H1 (cell line): ENCODE measurements at regions not wholly inside any gene's neighbourhood (a gene's known extent, or its start where the extent isn't known, plus 50 kb on each side); places are given as distances from the start of the nearest gene placed in this dataset.
A peak's percentile ranks its signal among the peaks of the same experiment; 100 is the strongest.

Experiments
- CTCF ChIA-PET: fragments of 300-600 bp; sonication (Branson Sonifier 250); formaldehyde crosslinking; loops from one replicate; lab custom pipeline; 2021; ENCODE audit not compliant: partially characterized antibody; lab: Charles Lee
- POLR2A ChIA-PET: fragments of 300-600 bp; sonication (Branson Sonifier 250); formaldehyde crosslinking; loops from one replicate; lab custom pipeline; 2021; ENCODE audit warnings: inconsistent platforms; ENCODE audit not compliant: partially characterized antibody; lab: Charles Lee
- DNase-seq, 2 experiments: peaks; one replicate each; pipeline versions ENCODE4 v3.0.0 to v3.0.0-alpha.2; 2010 to 2022; ENCODE audit warnings: low spot score in 2 of 2, low read depth in 1 of 2, mixed read lengths in 1 of 2
- FAIRE-seq: peaks from 2 replicates; lab custom pipeline; 2011; peaks lifted over from hg19 to GRCh38; lab: Jason Lieb, UNC
- H2AFZ ChIP-seq: 2 replicates; pipeline ENCODE4 v1.8.1; 2012; ENCODE audit warnings: low read length, inconsistent platforms
- H2AK5ac ChIP-seq: 2 replicates; pipeline ENCODE4 v1.6.1; 2013; ENCODE audit warnings: low read depth, low read length
- H2BK120ac ChIP-seq: replicated peaks from 2 replicates; pipeline ENCODE3; 2013; ENCODE audit warnings: low read depth, low read length, inconsistent platforms
- H2BK12ac ChIP-seq: 2 replicates; pipeline ENCODE4 v1.6.1; 2013; ENCODE audit warnings: low read depth, low read length
- H2BK15ac ChIP-seq: 2 replicates; pipeline ENCODE4 v1.6.1; 2013; ENCODE audit warnings: low read length
- H2BK20ac ChIP-seq: 2 replicates; pipeline ENCODE4 v1.6.1; 2013; ENCODE audit warnings: low read length
- H2BK5ac ChIP-seq: 2 replicates; pipeline ENCODE4 v1.6.1; 2013; ENCODE audit warnings: low read depth, low read length
- H3K14ac ChIP-seq: 2 replicates; pipeline ENCODE4 v1.6.1; 2013; ENCODE audit warnings: inconsistent platforms; ENCODE audit not compliant: insufficient read length
- H3K18ac ChIP-seq: 2 replicates; pipeline ENCODE4 v1.6.1; 2013; ENCODE audit warnings: low read length; ENCODE audit errors: extremely low read depth
- H3K23ac ChIP-seq: 2 replicates; pipeline ENCODE4 v1.6.1; 2013; ENCODE audit warnings: inconsistent platforms; ENCODE audit not compliant: insufficient read length
- H3K23me2 ChIP-seq: 2 replicates; pipeline ENCODE4 v1.6.1; 2013; ENCODE audit warnings: low read depth, low read length
- H3K27ac ChIP-seq: 2 replicates; pipeline ENCODE4 v1.6.1; 2011; ENCODE audit warnings: low read depth, low read length, inconsistent platforms
- H3K27me3 ChIP-seq, 4 experiments: replicated peaks in 1 of 4; 1 replicate in 1 of 4; 2 replicates in 3 of 4; pipeline versions ENCODE4 v1.6.1 to v1.8.1; 2011 to 2013; ENCODE audit warnings: low read length in 3 of 4, mild to moderate bottlenecking in 3 of 4, inconsistent platforms in 2 of 4, mixed read lengths in 2 of 4, moderate library complexity in 1 of 4; ENCODE audit not compliant: control insufficient read depth in 3 of 4, insufficient read depth in 3 of 4; ENCODE audit errors: extremely low read depth in 1 of 4
- H3K36me3 ChIP-seq, 4 experiments: 2 replicates each; pipeline versions ENCODE4 v1.6.1 to v1.8.1; 2011 to 2013; ENCODE audit warnings: mild to moderate bottlenecking in 4 of 4, low read length in 3 of 4, moderate library complexity in 2 of 4, control low read depth in 1 of 4, inconsistent platforms in 1 of 4; ENCODE audit not compliant: insufficient read depth in 4 of 4, control insufficient read depth in 2 of 4
- H3K4ac ChIP-seq: replicated peaks from 2 replicates; pipeline ENCODE3; 2013; ENCODE audit warnings: low read length, low read depth, mixed read lengths, inconsistent platforms; ENCODE audit not compliant: insufficient read length
- H3K4me1 ChIP-seq, 4 experiments: replicated peaks in 1 of 4; 1 replicate in 1 of 4; 2 replicates in 3 of 4; pipeline versions ENCODE4 v1.6.1 to v1.8.1; 2011 to 2013; ENCODE audit warnings: low read length in 3 of 4, inconsistent platforms in 2 of 4, mixed read lengths in 1 of 4; ENCODE audit not compliant: insufficient read depth in 4 of 4, control insufficient read depth in 3 of 4
- H3K4me2 ChIP-seq, 2 experiments: 2 replicates each; pipeline versions ENCODE4 v1.6.1 to v1.8.1; 2011 to 2013; ENCODE audit warnings: low read depth in 2 of 2, low read length in 2 of 2, control low read depth in 1 of 2, inconsistent platforms in 1 of 2, mild to moderate bottlenecking in 1 of 2; ENCODE audit not compliant: insufficient read depth in 1 of 2
- H3K4me3 ChIP-seq, 4 experiments: fragments of 200-600, 300-600 bp in 1 of 4; sonication (generic), shearing (Covaris generic), sonication (Bioruptor Twin) in 1 of 4; 2 replicates each; pipeline versions ENCODE4 v1.5.1 to v1.8.1; 2011 to 2016; ENCODE audit warnings: low read length in 4 of 4, low read depth in 3 of 4, control low read depth in 2 of 4, inconsistent platforms in 2 of 4, mild to moderate bottlenecking in 2 of 4, mixed read lengths in 1 of 4, moderate library complexity in 1 of 4; ENCODE audit not compliant: insufficient read depth in 2 of 4; ENCODE audit errors: extremely low read depth in 1 of 4
- H3K56ac ChIP-seq: replicated peaks from 2 replicates; pipeline ENCODE3; 2013; ENCODE audit warnings: low read depth, mild to moderate bottlenecking, mixed read lengths, low read length, inconsistent platforms; ENCODE audit not compliant: insufficient read length
- H3K79me1 ChIP-seq: 2 replicates; pipeline ENCODE4 v1.6.1; 2013; ENCODE audit warnings: low read depth, low read length, control low read depth
- H3K79me2 ChIP-seq, 2 experiments: 2 replicates each; pipeline versions ENCODE4 v1.6.1 to v1.8.1; 2012 to 2013; ENCODE audit warnings: low read length in 2 of 2, mild to moderate bottlenecking in 2 of 2, inconsistent platforms in 1 of 2; ENCODE audit not compliant: insufficient read depth in 2 of 2, control insufficient read depth in 1 of 2
- H3K9ac ChIP-seq, 4 experiments: replicated peaks in 1 of 4; 1 replicate in 1 of 4; 2 replicates in 3 of 4; pipeline versions ENCODE4 v1.6.1 to v1.8.1; 2011 to 2013; ENCODE audit warnings: low read depth in 3 of 4, low read length in 3 of 4, control low read depth in 2 of 4, mild to moderate bottlenecking in 2 of 4, moderate library complexity in 2 of 4, inconsistent platforms in 1 of 4; ENCODE audit errors: extremely low read depth in 1 of 4
- H3K9me3 ChIP-seq, 2 experiments: 2 replicates each; pipeline versions ENCODE4 v1.6.1 to v1.8.1; 2012 to 2013; ENCODE audit warnings: mild to moderate bottlenecking in 2 of 2, moderate library complexity in 2 of 2, control low read depth in 1 of 2, inconsistent platforms in 1 of 2, low read depth in 1 of 2, low read length in 1 of 2, mixed read lengths in 1 of 2; ENCODE audit not compliant: insufficient read depth in 2 of 2
- H4K20me1 ChIP-seq, 2 experiments: replicated peaks in 1 of 2; 2 replicates each; pipeline versions ENCODE3 to v1.8.1; 2011 to 2013; ENCODE audit warnings: inconsistent platforms in 2 of 2, low read length in 2 of 2, mild to moderate bottlenecking in 1 of 2; ENCODE audit not compliant: insufficient read depth in 2 of 2, control insufficient read depth in 1 of 2
- H4K5ac ChIP-seq: 2 replicates; pipeline ENCODE4 v1.6.1; 2013; ENCODE audit warnings: low read length, low read depth, mixed read lengths, inconsistent platforms; ENCODE audit not compliant: insufficient read length
- H4K8ac ChIP-seq: 2 replicates; pipeline ENCODE4 v1.8.0; 2013; ENCODE audit warnings: mild to moderate bottlenecking, moderate library complexity, low read length, inconsistent platforms; ENCODE audit not compliant: insufficient read depth; ENCODE audit errors: extremely low read depth
- H4K91ac ChIP-seq: replicated peaks from 2 replicates; pipeline ENCODE3; 2013; ENCODE audit warnings: low read length, mixed read lengths, inconsistent platforms; ENCODE audit not compliant: insufficient read length
- EZH2 ChIP-seq: fragments of 200-600 bp; sonication (generic); IDR thresholded peaks from 2 replicates; pipeline ENCODE4 v1.7.1; 2012; ENCODE audit warnings: low read depth, mild to moderate bottlenecking, moderate library complexity, low read length, inconsistent platforms; ENCODE audit not compliant: severe bottlenecking
- GABPA ChIP-seq: IDR thresholded peaks from 2 replicates; pipeline ENCODE4 v1.6.1; 2011; ENCODE audit warnings: mild to moderate bottlenecking, low read length, moderate library complexity, borderline replicate concordance; ENCODE audit not compliant: insufficient read depth
- KDM1A ChIP-seq: fragments of 200-600, 300-600 bp; sonication (generic); IDR thresholded peaks from 2 replicates; pipeline ENCODE4 v1.7.1; 2016; ENCODE audit warnings: mild to moderate bottlenecking, low read length, borderline replicate concordance
- SP1 ChIP-seq: IDR thresholded peaks from 2 replicates; pipeline ENCODE4 v1.6.1; 2011; ENCODE audit warnings: low read depth, low read length
- TBP ChIP-seq: IDR thresholded peaks from 2 replicates; pipeline ENCODE4 v1.6.1; 2011; ENCODE audit warnings: low read depth, low read length, improper control_type of control experiment
- YY1 ChIP-seq: IDR thresholded peaks from 2 replicates; pipeline ENCODE4 v1.6.1; 2011; ENCODE audit warnings: low read depth, mild to moderate bottlenecking, low read length
- WGBS, 2 experiments: shearing (Covaris generic) in 1 of 2; methylation state at CpG; one replicate each; pipeline versions ENCODE4 v1.1.6 to v1.1.7; 2013 to 2015; ENCODE audit warnings: low lambda C conversion rate in 2 of 2, mixed read lengths in 2 of 2, inconsistent platforms in 1 of 2, low coverage in 1 of 2, missing lambda C conversion rate in 1 of 2; ENCODE audit not compliant: insufficient replicate concordance in 2 of 2, insufficient coverage in 1 of 2, insufficient read length in 1 of 2; ENCODE audit errors: extremely low coverage in 1 of 2, missing lambda C conversion rate in 1 of 2; 5-methylcytosine and 5-hydroxymethylcytosine counted together
- TF ChIP-seq, protein P1 (sequence below), 3 experiments: IDR thresholded peaks; 1 replicate in 2 of 3; 2 replicates in 1 of 3; pipeline versions ENCODE4 v1.5.1 to v1.6.1; 2011; ENCODE audit warnings: low read length in 3 of 3, mild to moderate bottlenecking in 3 of 3, inconsistent platforms in 2 of 3, low read depth in 1 of 3, moderate library complexity in 1 of 3; ENCODE audit not compliant: insufficient read depth in 1 of 3; ENCODE audit errors: control extremely low read depth in 1 of 3
- TF ChIP-seq, protein P2 (sequence below): IDR thresholded peaks from 2 replicates; pipeline ENCODE4 v1.6.1; 2011; ENCODE audit warnings: low read length, improper control_type of control experiment

DNA sequence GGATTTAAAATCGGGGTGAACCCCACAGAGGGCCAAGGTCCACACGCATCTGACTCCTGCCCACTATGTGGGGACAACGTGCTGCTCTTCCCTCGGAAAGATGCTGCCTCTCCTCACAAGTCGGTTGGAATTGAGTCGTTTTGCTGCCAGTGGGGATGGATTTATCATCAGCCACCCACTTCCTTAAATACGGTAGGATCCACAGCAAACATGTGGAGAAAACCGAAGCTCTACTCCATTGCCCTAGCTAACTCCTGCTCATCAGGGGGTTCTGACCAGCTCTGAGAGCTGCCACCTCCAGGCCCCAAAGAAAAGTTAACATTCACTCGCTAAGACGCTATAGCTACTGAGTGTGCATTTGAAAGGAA, 80.9 kb downstream of the CHRNA1 start:
- Histone ChIP-seq H4K8ac (no peak overlapping the region), H3K79me2 (no peaks in the 10 kb centered on the region), H3K23me2 (peaks cover 12% of the 10 kb centered on the region; the same call in 1 of the 2 replicates), H3K27ac (no peak overlapping the region), H2AFZ (peak overlapping the region; percentile 93; the same call in 1 of the 2 replicates), H3K36me3 (no peaks in the 10 kb centered on the region), H3K27me3 (peaks cover 5 to 29% (median 23%) of the 10 kb centered on the region in 4 experiments), H2BK15ac (peak overlapping the region; percentile 99; the same call in 1 of the 2 replicates), H3K4me1 (peaks cover 2 to 6% (median 2%) of the 10 kb centered on the region in 4 experiments; a peak in 5 of 7 replicates), H3K18ac (peak overlapping the region; percentile 60; the same call in 1 of the 2 replicates), H4K20me1 (peaks cover 2% of the 10 kb centered on the region in 2 experiments), H3K14ac (no peak overlapping the region), H2AK5ac (no peak overlapping the region), H2BK5ac (no peak overlapping the region), H3K56ac (no peak overlapping the region), H3K9ac (0 out of 7 replicates have a peak overlapping the region, but pooled peaks of 1 of the 4 experiments have one; percentile 3), H3K23ac (no peak overlapping the region), H3K9me3 (no peaks in the 10 kb centered on the region), H2BK120ac (peak overlapping the region; percentile 25), H2BK12ac (peak overlapping the region; percentile 86; the same call in 1 of the 2 replicates), H4K5ac (no peak overlapping the region), H4K91ac (peak overlapping the region; percentile 12), H2BK20ac (no peak overlapping the region), H3K4me2 (peak overlapping the region; percentile 84 to 89), H3K4ac (peak overlapping the region; percentile 40), H3K4me3 (peak overlapping the region; percentile 58 to 76 (median 62)), H3K79me1 (no peaks in the 10 kb centered on the region)
- FAIRE-seq (no peak), DNase-seq (no peak)
- WGBS, 2 experiments = 3% methylated on average over 10 of the region's 10 CpGs; no CpG with 5 or more reads in 1 of the 2 experiments
- ChIA-PET CTCF (interaction anchor here (0.7 to 11.2 kb wide), 6 partner anchors 14 to 222 kb away, joined by 3 to 170 read pairs (median 4); no protein-coding TSS in a partner anchor), POLR2A (interaction anchor here (1.3 to 1.5 kb wide), 2 partner anchors 10 to 12 kb away, joined by 3 to 4 read pairs; no protein-coding TSS in a partner anchor)
- TF ChIP-seq KDM1A = no peak
- TF ChIP-seq EZH2 = no peak
- no peak for TF ChIP-seq YY1
- TF ChIP-seq SP1 = no peak
- TF ChIP-seq GABPA = no peak
- TF ChIP-seq, protein P1, sequence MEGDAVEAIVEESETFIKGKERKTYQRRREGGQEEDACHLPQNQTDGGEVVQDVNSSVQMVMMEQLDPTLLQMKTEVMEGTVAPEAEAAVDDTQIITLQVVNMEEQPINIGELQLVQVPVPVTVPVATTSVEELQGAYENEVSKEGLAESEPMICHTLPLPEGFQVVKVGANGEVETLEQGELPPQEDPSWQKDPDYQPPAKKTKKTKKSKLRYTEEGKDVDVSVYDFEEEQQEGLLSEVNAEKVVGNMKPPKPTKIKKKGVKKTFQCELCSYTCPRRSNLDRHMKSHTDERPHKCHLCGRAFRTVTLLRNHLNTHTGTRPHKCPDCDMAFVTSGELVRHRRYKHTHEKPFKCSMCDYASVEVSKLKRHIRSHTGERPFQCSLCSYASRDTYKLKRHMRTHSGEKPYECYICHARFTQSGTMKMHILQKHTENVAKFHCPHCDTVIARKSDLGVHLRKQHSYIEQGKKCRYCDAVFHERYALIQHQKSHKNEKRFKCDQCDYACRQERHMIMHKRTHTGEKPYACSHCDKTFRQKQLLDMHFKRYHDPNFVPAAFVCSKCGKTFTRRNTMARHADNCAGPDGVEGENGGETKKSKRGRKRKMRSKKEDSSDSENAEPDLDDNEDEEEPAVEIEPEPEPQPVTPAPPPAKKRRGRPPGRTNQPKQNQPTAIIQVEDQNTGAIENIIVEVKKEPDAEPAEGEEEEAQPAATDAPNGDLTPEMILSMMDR (IDR thresholded peaks at IDR 0.05; ENCODE audit: control extremely low read depth in 1 of 3, insufficient read depth in 1 of 3, low read depth in 1 of 3, low read length in 3 of 3) = 0 out of 4 replicates have a peak, but pooled peaks of 1 of the 3 experiments have one; percentile 20
- TF ChIP-seq, protein P2, sequence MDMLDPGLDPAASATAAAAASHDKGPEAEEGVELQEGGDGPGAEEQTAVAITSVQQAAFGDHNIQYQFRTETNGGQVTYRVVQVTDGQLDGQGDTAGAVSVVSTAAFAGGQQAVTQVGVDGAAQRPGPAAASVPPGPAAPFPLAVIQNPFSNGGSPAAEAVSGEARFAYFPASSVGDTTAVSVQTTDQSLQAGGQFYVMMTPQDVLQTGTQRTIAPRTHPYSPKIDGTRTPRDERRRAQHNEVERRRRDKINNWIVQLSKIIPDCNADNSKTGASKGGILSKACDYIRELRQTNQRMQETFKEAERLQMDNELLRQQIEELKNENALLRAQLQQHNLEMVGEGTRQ = no peak
- no peak for TF ChIP-seq TBP
